HG02763 (cell line): ENCODE measurements at regions not wholly inside any gene's neighbourhood (a gene's known extent, or its start where the extent isn't known, plus 50 kb on each side); places are given as distances from the start of the nearest gene placed in this dataset.
"Not testable (repeated sequence)": the region's sequence is repeated elsewhere in the genome, so short reads cannot be mapped to it uniquely, and the experiment has no call there.

ENCODE experiments used
- ATAC-seq: cut with Tn5 transposase; IDR thresholded peaks from one replicate; pipeline ENCODE4 v1.9.1; 2021; ENCODE audit warnings: mild to moderate bottlenecking, moderate library complexity; ENCODE audit not compliant: unreplicated experiment

GRCh38 chr5:138702166-138703077 lies 50.8 kb upstream of the CTNNA1 start:
- ATAC-seq = no peak

DNA sequence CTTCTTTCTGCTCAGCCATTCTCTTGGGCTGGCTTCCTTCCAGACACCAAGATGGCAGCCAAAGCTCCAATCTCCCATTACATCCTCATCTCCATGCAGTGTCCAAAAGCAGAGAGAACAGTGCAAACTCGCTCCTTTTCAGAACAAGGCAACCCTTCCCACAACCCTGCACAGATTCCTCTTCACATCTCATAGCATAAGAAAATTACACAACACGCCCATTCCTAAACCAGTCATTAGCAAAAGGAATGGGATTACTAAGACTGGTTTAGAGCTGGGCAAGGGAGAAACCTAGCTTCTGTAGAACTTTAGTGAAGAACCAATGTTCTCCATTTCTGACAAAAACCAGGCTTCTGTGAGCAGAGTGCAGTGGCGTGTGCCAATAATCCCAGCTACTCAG lies 51.5 kb upstream of the CTNNA1 start:
- no peak for ATAC-seq

- no peak for ATAC-seq
These were observed 52.5 kb upstream of the CTNNA1 start for GRCh38 chr5:138700581-138701362.

GRCh38 chr5:138699482-138699881 lies 53.7 kb upstream of the CTNNA1 start:
- no peak for ATAC-seq

DNA sequence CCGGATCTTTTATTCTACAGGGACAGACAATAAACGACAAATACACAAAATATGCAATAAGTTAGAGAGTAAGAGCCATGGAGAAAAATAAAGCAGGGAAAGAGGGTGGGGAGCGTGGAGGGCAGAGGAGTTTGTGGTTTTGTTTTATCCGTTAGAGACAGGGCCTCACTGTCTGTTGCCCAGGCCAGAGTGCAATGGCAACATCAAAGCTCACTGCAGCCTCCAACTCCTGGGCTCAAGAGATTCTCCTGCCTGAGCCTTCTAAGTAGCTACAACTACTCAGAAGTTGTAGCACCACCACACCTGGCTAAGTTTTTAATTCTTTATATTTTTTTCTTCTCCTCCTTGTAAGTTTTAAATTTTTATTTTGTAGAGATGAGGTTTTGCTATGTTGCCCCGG lies 54.5 kb upstream of the CTNNA1 start:
- no peak for ATAC-seq

DNA sequence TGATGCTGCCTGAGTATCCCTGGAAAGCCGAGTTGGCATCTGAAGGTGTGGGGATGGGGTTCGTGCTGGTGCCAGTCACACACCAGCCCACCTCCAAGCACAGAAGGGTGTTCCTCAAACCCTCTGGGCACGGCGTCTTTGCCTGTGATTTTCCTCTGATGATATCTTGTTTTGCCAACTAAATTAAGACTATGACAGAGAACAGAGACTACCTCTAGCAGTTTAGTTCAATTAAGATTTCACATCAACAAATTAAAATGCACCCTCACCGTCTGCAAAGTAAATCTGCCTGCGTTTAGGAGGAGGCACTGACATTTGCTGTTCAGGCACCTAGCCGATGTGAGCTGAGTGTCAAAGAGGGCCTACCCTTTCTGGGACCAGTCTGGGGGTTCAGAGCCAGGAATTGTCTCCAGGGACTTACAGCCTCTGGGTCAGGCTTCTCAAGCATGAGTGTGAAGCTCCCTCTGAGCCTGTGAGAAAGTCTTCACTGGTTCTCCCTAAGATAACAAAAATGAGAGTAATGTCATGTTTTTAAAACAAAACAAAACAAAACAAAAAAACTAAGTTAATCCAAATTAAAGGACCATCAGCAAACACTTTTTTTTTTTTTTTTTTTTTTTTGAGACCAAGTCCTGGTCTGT lies 55.4 kb upstream of the CTNNA1 start:
- ATAC-seq = no peak

- no peak for ATAC-seq
These were observed 56.7 kb upstream of the CTNNA1 start for GRCh38 chr5:138696501-138696900.

GRCh38 chr5:138695781-138696180 lies 57.4 kb upstream of the CTNNA1 start:
- no peak for ATAC-seq

- no peak for ATAC-seq
These were observed 59.1 kb upstream of the CTNNA1 start for GRCh38 chr5:138694146-138694545.

DNA sequence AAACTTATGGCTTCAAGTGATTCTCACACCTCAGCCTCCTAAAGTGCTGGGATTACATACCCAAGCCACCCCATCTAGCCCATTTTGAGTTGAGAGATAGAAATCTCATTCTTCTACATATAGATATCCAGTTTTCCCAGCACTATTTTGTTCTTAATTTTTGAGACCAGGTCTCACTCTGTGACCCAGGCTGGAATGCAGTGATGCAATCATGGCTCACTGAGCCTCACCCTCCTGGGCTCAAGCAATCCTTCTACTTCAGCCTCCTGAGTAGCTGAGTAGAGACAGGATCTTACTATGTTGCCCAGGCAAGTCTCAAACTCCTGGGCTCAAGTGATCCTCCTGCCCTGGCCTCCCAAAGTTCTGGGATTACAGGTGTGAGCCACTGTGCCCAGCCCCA lies 60.9 kb upstream of the CTNNA1 start:
- ATAC-seq = no peak

- ATAC-seq = no peak
These were observed 66.6 kb upstream of the CTNNA1 start for GRCh38 chr5:138686668-138687067.

- no peak for ATAC-seq
These were observed 68.0 kb upstream of the CTNNA1 start for GRCh38 chr5:138685193-138685745.

DNA sequence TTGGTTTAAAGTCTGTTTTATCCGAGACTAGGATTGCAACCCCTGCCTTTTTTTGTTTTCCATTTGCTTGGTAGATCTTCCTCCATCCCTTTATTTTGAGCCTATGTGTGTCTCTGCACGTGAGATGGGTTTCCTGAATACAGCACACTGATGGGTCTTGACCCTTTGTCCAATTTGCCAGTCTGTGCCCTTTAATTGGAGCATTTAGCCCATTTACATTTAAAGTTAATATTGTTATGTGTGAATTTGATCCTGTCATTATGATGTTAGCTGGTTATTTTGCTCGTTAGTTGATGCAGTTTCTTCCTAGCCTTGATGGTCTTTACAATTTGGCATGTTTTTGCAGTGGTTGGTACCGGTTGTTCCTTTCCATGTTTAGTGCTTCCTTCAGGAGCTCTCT lies 70.8 kb upstream of the CTNNA1 start:
- not testable (repeated sequence) for ATAC-seq

DNA sequence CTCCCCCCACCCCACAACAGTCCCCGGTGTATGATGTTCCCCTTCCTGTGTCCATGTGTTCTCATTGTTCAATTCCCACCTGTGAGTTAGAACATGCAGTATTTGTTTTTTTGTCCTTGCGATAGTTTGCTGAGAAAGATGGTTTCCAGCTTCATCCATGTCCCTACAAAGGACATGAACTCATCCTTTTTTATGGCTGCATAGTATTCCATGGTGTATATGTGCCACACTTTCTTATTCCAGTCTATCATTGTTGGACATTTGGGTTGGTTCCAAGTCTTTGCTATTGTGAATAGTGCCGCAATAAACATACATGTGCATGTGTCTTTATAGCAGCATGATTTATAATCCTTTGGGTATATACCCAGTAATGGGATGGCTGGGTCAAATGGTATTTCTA lies 74.4 kb upstream of the CTNNA1 start:
- ATAC-seq = not testable (repeated sequence)

GRCh38 chr5:138677782-138678181 lies 75.4 kb upstream of the CTNNA1 start:
- ATAC-seq = no peak

- no peak for ATAC-seq
These were observed 76.5 kb upstream of the CTNNA1 start for GRCh38 chr5:138676556-138677193.

DNA sequence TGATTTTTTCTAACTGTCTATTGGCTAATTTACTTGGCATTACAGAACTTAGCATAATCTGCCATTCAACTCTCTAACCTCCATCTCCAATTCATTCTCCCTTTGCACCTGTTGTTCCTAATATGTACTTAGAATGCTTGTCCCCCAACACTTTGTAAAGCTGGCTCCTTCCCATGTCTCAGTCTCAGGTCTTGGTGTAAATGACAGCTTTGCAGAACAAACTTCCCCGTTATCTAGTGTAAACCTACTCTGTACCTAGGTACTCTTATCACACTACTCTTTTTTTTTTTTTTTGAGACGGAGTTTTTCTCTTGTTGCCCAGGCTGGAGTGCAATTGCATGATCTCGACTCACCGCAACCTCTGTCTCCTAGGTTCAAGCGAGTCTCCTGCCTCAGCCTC lies 77.2 kb upstream of the CTNNA1 start:
- ATAC-seq = no peak

GRCh38 chr5:138668451-138669380 lies 84.5 kb upstream of the CTNNA1 start:
- no peak for ATAC-seq

DNA sequence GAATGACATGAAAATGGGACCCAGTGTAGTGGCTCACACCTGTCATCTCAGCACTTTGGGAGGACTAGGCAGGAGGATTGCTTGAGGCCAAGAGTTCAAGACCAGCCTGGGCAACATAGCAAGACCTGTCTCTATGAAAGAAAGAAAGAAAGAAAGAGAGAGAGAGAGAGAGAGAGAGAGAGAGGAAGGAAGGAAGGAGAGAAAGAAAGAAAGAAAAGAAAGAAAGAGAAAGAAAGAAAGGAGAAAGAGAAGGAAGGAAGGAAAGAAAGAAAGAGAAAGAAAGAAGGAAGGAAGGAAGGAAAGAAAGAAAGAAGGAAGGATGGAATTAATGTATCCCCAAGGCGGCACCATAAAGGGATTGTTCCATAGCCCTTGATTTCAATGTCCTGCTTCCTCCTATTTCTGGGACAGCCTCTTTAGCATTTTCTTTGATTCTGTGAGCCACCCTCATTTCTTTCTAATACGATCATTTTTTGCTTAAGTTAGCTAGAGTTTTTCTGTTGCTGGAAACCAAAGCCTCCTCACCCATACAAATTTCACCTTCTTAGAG lies 85.4 kb upstream of the CTNNA1 start:
- not testable (repeated sequence) for ATAC-seq
